ENCODE measurements at regions not wholly inside any gene's neighbourhood (a gene's known extent, or its start where the extent isn't known, plus 50 kb on each side); places are given as distances from the start of the nearest gene placed in this dataset.

GRCh38 chr10:111498560-111498959, 421.7 kb downstream of the ADRA2A start:
- DNase-seq (ENCODE audit: low spot score): no peak

GRCh38 chr10:111504376-111504775, 427.5 kb downstream of the ADRA2A start:
- no peak for DNase-seq (ENCODE audit: low spot score)

GRCh38 chr10:111506266-111507034, 429.6 kb downstream of the ADRA2A start:
- no peak for DNase-seq (ENCODE audit: low spot score)

GRCh38 chr10:111511751-111512150, 434.9 kb downstream of the ADRA2A start:
- no peak for DNase-seq (ENCODE audit: low spot score)

DNA sequence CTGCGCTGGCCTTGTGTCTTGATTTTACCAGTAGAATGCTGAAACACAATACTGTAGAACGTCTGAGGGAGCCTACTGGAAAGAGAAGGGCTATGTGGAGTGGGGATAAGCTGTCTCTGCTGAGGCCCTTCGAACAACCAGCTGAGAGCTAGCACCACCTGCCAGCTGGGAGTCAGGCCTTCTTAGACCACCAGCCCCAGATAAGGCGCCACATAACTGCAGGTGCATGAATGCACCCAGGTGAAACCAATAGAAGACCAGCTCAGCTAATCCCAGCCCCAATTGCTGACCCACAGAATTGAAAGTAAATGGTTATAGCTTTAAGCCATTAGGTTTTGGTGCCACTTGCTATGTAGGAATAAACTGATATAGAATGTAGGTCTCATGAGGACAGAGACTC, 438.4 kb downstream of the ADRA2A start:
- no peak for DNase-seq (ENCODE audit: low spot score)

- no peak for DNase-seq (ENCODE audit: low spot score)
These were observed 438.9 kb downstream of the ADRA2A start for GRCh38 chr10:111515706-111516105.

- no peak for DNase-seq (ENCODE audit: low spot score)
These were observed 439.3 kb downstream of the ADRA2A start for GRCh38 chr10:111516144-111516543.

DNA sequence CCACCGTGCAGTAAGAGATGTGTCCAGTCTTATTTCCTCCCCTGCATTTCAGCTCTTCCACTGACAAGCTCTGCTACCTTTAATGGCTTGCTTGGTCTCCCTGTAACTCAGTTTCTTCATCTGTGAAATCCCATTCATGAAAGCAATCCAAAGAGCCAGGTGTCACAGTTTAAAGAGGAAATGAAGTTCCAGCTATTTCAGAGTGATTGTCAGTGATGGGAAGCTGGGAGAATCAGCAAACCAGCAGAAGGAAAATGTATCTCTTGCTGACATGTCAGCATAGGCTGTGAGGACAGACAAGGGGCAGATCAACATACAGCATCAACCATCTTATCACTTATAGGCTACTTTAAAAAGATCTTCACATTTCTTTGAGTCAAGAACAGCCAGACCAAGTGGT, 445.3 kb downstream of the ADRA2A start:
- DNase-seq (ENCODE audit: low spot score): no peak

DNA sequence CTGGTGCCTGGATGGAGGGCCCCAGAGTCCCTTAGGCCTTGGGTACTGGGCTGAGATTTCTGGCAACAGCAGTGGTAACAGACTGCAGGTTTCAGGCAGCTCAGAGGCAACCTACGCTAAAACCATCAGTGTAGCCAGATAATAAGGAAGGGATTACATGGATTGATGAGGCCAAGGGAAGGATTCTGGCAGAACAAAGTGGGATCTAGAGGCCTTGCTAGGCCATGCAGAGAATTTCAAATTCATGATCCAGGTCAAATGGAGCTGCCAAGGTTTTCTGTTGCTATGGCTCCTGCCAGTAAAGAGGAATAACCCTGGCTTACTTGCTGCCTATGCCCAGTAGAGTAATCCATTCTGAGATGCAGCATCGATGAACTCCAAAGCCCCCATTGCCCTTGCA, 445.7 kb downstream of the ADRA2A start:
- no peak for DNase-seq (ENCODE audit: low spot score)

DNA sequence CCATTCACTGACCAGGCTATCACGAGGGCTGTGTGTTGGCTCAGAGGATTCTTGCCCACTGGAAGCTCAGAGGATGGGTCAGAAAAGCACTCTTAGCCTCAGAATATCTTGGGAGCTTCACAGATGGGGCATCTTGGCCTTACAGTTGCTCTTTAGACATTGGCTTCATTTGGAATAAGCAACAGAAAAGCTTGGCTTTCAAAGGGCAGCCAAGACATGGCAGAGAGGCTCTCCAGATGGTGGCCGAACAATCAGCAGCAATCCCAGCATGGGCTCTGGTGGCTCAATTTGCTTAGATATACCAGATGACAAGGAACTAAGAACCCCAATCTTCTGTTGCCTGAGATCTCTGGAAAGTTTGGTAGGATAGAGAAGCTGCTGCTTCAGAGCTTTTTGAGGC, 446.2 kb downstream of the ADRA2A start:
- no peak for DNase-seq (ENCODE audit: low spot score)

DNA sequence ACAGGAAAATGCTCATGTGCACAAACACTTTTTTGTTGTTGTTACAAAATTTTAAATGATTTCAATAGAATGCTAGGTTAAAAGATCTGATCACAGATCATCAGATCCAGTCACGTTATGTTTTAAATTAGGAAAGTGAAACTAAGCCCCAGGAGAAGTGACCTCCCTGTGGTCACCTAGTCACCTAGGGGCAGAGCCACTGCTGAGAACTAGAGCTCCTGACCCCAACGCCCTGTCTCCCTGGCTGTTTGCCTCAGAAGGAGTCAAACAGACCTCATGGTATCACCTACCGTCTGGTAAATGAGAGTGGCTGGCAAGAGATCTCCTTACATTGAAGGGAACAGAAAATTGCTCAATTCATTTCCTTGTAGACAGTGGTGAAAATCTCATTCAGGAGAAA, 447.3 kb downstream of the ADRA2A start:
- no peak for DNase-seq (ENCODE audit: low spot score)

DNA sequence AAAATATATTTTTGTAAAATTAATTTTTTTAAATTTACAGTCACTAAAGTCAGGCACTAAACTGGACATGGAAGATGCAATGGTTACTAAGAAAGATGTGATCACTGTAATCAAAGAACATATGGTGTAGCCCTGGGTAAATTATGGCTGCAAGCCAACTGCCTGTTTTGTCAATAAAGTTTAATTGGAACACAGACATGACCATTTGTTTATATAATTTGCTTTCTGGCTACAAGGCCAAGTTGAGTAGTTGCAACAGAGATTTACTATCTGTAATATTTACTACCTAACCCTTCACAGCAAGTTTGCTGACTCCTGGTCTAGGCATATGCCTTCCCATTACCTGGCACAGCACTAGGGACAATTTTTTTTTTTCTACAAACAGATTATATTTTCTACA, 448.9 kb downstream of the ADRA2A start:
- no peak for DNase-seq (ENCODE audit: low spot score)

DNA sequence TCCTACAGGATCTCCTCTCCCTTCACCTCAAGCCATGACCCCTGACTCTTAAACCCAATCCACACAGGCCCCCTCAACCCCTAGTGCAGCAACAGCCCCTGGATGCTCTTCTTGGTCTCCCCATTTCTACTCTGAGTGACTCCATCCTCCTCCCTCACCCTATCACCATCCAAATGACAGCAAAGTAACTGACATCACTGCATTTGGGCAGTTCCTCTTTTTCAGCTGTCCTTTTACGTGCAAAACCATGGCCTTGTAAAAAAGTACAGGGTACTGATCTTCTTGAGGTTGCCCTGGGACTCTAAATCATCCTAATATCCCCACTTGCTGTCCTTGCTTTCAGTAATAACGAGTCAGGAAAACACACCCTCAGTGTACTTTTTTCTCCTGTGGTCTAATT, 454.9 kb downstream of the ADRA2A start:
- no peak for DNase-seq (ENCODE audit: low spot score)

DNA sequence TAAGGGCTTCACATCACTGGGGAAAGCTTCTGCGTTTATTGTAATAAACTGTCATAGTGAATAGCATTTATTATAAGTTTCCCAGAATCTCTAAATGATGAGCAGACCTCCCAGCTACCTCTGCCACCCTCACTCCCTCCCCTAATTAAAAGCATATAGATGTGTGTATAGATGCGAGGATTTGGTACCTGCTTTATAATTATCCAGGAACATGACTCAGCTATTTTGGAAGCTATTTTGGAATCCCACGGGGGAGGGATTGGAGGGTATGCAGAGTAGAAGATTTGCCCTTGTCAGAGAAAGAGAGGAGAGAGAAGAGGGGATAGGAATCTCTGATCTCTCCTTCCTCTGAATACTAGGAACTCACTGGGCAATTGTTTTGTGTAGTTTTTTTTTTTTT, 455.3 kb downstream of the ADRA2A start:
- no peak for DNase-seq (ENCODE audit: low spot score)

DNA sequence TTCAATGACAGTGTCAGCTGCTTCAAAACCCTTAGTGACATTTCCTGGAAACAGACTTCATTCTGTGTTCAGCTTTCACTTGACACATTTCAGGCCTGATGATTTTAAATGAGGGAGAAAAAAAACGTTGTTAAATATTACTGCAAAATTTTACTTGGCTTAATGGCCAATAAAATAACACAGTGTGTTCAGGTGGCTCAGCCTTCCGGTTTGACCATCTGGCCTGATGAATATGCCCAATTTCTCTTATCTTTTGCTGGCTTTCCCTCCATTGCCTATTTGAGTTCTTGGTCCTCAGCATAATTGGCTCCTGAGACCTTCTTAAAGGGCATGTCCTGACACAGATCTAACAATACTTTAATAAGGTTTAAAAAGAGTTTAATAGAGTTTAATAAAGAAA, 462.4 kb downstream of the ADRA2A start:
- DNase-seq (ENCODE audit: low spot score): no peak

- no peak for DNase-seq (ENCODE audit: low spot score)
These were observed 467.0 kb downstream of the ADRA2A start for GRCh38 chr10:111543854-111544253.

DNA sequence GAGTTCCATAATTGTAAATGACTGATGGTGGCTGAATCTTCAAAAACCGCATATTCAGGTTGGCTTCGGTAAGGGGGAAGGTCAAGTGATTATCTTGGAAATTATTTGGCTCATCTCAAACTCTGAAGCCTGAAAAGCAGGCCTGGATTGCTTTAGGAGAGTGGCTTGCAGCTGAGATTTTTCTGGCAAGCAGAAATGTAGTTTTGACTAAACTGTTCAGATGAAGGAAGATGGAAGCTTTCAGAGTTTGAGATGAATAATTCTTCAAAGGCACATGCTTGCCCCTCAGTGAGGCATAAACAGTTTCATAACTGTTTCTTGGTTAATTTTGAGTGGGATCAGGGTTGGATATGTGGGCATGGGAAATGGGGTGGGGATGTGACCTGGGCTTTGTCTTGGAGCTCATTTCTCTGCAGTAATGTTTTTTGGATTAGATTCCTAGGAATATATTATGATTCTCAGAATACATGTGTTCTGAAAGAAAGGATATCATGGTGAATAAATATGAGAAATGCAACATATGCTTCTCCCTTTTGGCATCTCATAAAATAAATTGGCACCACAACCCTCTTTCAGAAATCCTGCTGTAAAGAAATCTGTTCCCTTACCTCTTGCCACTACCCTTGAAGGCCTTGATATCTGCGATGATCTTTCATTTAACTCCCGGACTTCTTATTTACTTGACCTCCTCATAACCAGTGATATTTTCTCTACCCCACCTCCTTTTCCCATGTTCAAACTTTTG, 469.2 kb downstream of the ADRA2A start:
- no peak for DNase-seq (ENCODE audit: low spot score)

DNA sequence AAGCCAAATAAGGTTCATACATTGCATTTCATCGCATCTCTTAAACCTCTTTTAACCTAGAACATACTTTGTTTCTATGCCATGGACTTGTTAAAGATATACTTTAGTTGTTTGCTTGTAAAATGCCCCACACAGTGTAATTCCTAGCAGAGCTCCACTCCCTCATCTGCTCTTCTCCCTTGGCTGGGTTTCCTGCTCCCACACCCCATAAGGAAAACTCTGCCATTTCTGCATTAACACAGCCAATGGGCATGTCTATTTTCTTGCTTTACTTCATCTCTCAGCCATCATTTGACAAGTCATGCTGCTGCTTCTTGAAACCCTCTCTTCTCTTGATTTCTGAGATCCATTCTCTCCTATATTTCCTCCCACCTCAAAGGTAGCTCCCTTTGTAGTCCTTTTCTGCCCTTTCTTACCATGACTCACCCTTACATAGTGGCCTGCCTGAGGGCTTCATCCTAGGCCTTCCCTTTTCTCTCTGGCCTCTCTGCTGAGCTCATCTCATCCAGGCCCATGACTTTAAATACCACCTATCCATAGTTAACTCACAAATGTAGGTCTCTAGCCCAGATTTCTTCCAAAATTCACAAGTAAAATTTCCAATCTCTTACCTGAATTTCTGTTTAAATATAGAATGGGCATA, 471.4 kb downstream of the ADRA2A start:
- DNase-seq (ENCODE audit: low spot score): no peak

- DNase-seq (ENCODE audit: low spot score): no peak
These were observed 474.2 kb downstream of the ADRA2A start for GRCh38 chr10:111551001-111551400.

- no peak for DNase-seq (ENCODE audit: low spot score)
These were observed 479.8 kb downstream of the ADRA2A start for GRCh38 chr10:111556666-111557065.

DNA sequence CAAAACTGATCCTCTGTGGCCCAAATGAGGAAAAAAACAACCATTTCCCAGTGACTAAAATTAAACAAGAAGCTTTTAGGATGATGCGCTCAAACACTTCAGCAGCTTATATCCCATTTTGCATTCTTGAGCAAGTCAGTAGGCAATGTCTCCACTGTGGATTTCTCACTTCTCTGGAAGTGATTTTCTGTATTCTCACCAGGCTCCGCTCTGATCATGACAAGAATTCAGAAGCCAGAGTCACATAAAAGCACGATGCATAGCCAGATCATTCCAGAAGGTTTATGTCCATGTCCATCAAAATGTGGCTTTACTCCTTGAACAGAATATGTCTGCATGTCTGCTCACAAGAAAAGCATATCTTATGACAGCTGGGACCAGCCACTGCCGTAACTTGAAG, 481.4 kb downstream of the ADRA2A start:
- DNase-seq (ENCODE audit: low spot score): no peak

GRCh38 chr10:111560027-111560426, 483.2 kb downstream of the ADRA2A start:
- no peak for DNase-seq (ENCODE audit: low spot score)

- DNase-seq (ENCODE audit: low spot score): no peak
These were observed 484.3 kb downstream of the ADRA2A start for GRCh38 chr10:111561124-111561523.
